ENCODE measurements at regions not wholly inside any gene's neighbourhood (a gene's known extent, or its start where the extent isn't known, plus 50 kb on each side); places are given as distances from the start of the nearest gene placed in this dataset.

GRCh38 chr3:70808881-70809280 lies 496.4 kb upstream of the MDFIC2 start:
- TF ChIP-seq POLR2A (IDR thresholded peaks at IDR 0.05; ENCODE audit: low read length) (no peak), CTCF (IDR thresholded peaks at IDR 0.05) (no peak), REST (IDR thresholded peaks at IDR 0.05) (no peak), CHD2 (IDR thresholded peaks at IDR 0.05; ENCODE audit: low read length, partially characterized antibody) (no peak), SMC3 (IDR thresholded peaks at IDR 0.05) (no peak)

All from A549 (cell line).